Endothelial cell of umbilical vein (primary cell): ENCODE measurements at regions not wholly inside any gene's neighbourhood (a gene's known extent, or its start where the extent isn't known, plus 50 kb on each side); places are given as distances from the start of the nearest gene placed in this dataset.

ENCODE experiments used
- BruUV-seq: library from RNA; stranded (reverse); fragments of 400-500 nt; replicated peaks from 2 replicates; lab custom pipeline; 2021; lab: Mats Ljungman, UMichigan
- CTCF ChIA-PET: fragments of 300-600, 350-600 bp; sonication (Branson Sonifier 250); formaldehyde crosslinking; loops from one replicate; lab custom pipeline; 2021; ENCODE audit warnings: antibody characterized with exemption, inconsistent platforms; lab: Charles Lee
- POLR2A ChIA-PET: fragments of 300-600, 350-600 bp; sonication (Branson Sonifier 250); formaldehyde crosslinking; loops from one replicate; lab custom pipeline; 2021; ENCODE audit warnings: antibody characterized with exemption, inconsistent platforms; lab: Charles Lee
- DNase-seq: peaks from one replicate; pipeline ENCODE4 v3.0.0-alpha.2; 2011; ENCODE audit warnings: low read depth, low spot score
- FAIRE-seq: peaks from 2 replicates; lab custom pipeline; 2011; peaks lifted over from hg19 to GRCh38; lab: Jason Lieb, UNC
- H2AFZ ChIP-seq: 2 replicates; pipeline ENCODE4 v1.6.0; 2012; ENCODE audit warnings: low read depth, low read length, control low read depth, inconsistent platforms
- H3K27ac ChIP-seq: 2 replicates; pipeline ENCODE4 v1.5.1; 2011; ENCODE audit warnings: low read depth, mild to moderate bottlenecking, control low read depth, low read length, moderate library complexity; ENCODE audit not compliant: insufficient read depth
- H3K27me3 ChIP-seq, 2 experiments: 2 replicates each; pipeline versions ENCODE4 v1.6.0 to v1.6.1; 2011; ENCODE audit warnings: low read length in 2 of 2, mixed read lengths in 1 of 2; ENCODE audit not compliant: control insufficient read depth in 2 of 2, insufficient read depth in 2 of 2
- H3K36me3 ChIP-seq, 2 experiments: 2 replicates in 1 of 2; 3 replicates in 1 of 2; pipeline ENCODE4 v1.5.1; 2011; ENCODE audit warnings: low read length in 2 of 2, mild to moderate bottlenecking in 1 of 2, moderate library complexity in 1 of 2; ENCODE audit not compliant: control insufficient read depth in 2 of 2, insufficient read depth in 2 of 2; ENCODE audit errors: extremely low read depth in 1 of 2
- H3K4me1 ChIP-seq: 3 replicates; pipeline ENCODE4 v1.5.1; 2011; ENCODE audit warnings: mild to moderate bottlenecking, low read length; ENCODE audit not compliant: control insufficient read depth, insufficient read depth; ENCODE audit errors: extremely low read depth
- H3K4me2 ChIP-seq: 2 replicates; pipeline ENCODE4 v1.6.1; 2011; ENCODE audit warnings: low read length, control low read depth, mixed read lengths; ENCODE audit not compliant: insufficient read depth
- H3K4me3 ChIP-seq, 3 experiments: fragments of 200-600 bp in 1 of 3; sonication (generic), shearing (Covaris generic) in 1 of 3; replicated peaks in 1 of 3; 2 replicates each; pipeline ENCODE4 v1.5.1; 2011 to 2016; ENCODE audit warnings: control low read depth in 3 of 3, low read length in 3 of 3, mild to moderate bottlenecking in 2 of 3, inconsistent platforms in 1 of 3, low read depth in 1 of 3, moderate library complexity in 1 of 3; ENCODE audit not compliant: insufficient read depth in 1 of 3
- H3K79me2 ChIP-seq: 2 replicates; pipeline ENCODE4 v1.6.0; 2012; ENCODE audit warnings: low read length, inconsistent platforms; ENCODE audit not compliant: control insufficient read depth, insufficient read depth
- H3K9ac ChIP-seq: replicated peaks from 2 replicates; pipeline ENCODE3; 2011; ENCODE audit warnings: low read length, control low read depth; ENCODE audit not compliant: insufficient read depth; ENCODE audit errors: extremely low read depth
- H3K9me1 ChIP-seq: replicated peaks from 3 replicates; pipeline ENCODE4 v1.6.0; 2011; ENCODE audit warnings: mild to moderate bottlenecking, low read length; ENCODE audit not compliant: control insufficient read depth, insufficient read depth; ENCODE audit errors: extremely low read depth
- H3K9me3 ChIP-seq: replicated peaks from 2 replicates; pipeline ENCODE4 v1.5.1; 2012; ENCODE audit warnings: low read length, inconsistent platforms; ENCODE audit not compliant: control insufficient read depth, insufficient read depth
- H4K20me1 ChIP-seq: replicated peaks from 2 replicates; pipeline ENCODE3; 2011; ENCODE audit warnings: mild to moderate bottlenecking, low read length; ENCODE audit not compliant: control insufficient read depth, insufficient read depth; ENCODE audit errors: extremely low read depth
- EZH2 ChIP-seq: IDR thresholded peaks from 2 replicates; pipeline ENCODE4 v1.6.1; 2012; ENCODE audit warnings: borderline replicate concordance, low read depth, mild to moderate bottlenecking, moderate library complexity, low read length, inconsistent platforms; ENCODE audit not compliant: severe bottlenecking
- FOS ChIP-seq: IDR thresholded peaks from 2 replicates; pipeline ENCODE4 v1.6.1; 2011; ENCODE audit warnings: mild to moderate bottlenecking, low read length, moderate library complexity, borderline replicate concordance; ENCODE audit not compliant: insufficient read depth
- GATA2 ChIP-seq: IDR thresholded peaks from 2 replicates; pipeline ENCODE4 v1.7.0; 2011; ENCODE audit warnings: low read depth, mild to moderate bottlenecking, moderate library complexity, mixed read lengths, low read length; ENCODE audit not compliant: insufficient read length, insufficient read depth
- JUN ChIP-seq: IDR thresholded peaks from 2 replicates; pipeline ENCODE4 v1.6.1; 2011; ENCODE audit warnings: borderline replicate concordance, low read depth; ENCODE audit not compliant: insufficient read length, insufficient read depth
- POLR2A ChIP-seq: IDR thresholded peaks from 2 replicates; pipeline ENCODE4 v1.6.1; 2012; ENCODE audit warnings: low read depth, mild to moderate bottlenecking, control low read depth, low read length
- POLR2AphosphoS5 ChIP-seq: IDR thresholded peaks from 2 replicates; pipeline ENCODE4 v1.6.1; 2012; ENCODE audit warnings: low read depth, mild to moderate bottlenecking, control low read depth, low read length, moderate library complexity; ENCODE audit not compliant: insufficient read depth
- dilution Hi-C: fragments of 300-500 bp; cut with MboI; formaldehyde crosslinking; loops from one replicate; pipeline ENCODE4 v1.15.0; 2019; ENCODE audit warnings: low sequenced_read_pairs; ENCODE audit not compliant: extremely low pct_ligation_motif_present
- intact Hi-C: fragments of 100-400 bp; cut with micrococcal nuclease; formaldehyde crosslinking; loops from one replicate; pipeline ENCODE4 v1.10.0; 2022
- TF ChIP-seq, protein P1 (sequence below), 2 donors: IDR thresholded peaks; 1 replicate in 1 of 2; 2 replicates in 1 of 2; pipeline ENCODE4 v1.5.1; 2011; ENCODE audit warnings: low read length in 2 of 2, mild to moderate bottlenecking in 2 of 2, moderate library complexity in 2 of 2, control low read depth in 1 of 2, inconsistent platforms in 1 of 2, low read depth in 1 of 2; ENCODE audit not compliant: insufficient read depth in 1 of 2; ENCODE audit errors: extremely low read depth in 1 of 2

DNA sequence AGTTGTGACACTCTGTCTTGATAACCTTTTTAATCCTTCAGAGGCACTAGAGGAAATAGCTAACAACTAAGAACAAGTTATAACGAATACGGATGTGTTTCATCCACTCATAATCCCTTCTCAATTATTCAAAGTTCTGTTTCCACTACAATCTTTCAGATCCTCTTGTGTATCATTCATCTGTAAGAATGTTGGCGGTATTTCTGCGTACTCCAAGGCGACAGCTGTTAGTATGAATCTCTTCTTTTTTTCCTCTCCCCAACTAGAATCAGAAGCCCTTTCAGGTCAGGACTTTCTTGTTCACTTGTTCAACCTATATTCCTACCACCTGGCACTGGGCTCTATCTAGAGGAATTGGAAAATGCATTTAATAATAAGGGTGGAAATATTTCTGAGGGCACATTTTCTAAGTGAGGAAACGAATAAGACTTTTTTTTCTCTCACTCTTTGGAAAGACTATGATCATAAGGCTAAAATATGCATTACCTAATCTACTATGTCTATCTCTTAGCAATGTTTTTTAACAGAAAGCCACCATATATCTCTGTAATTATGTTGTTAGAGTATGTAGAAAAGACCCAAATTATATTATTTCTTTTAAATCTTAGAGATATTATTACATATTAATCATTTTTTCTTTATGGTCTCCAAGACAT lies 492.9 kb downstream of the PCDH20 start:
- no peaks in the 10 kb centered on the region for H4K20me1 ChIP-seq
- DNase-seq (no peak), FAIRE-seq (no peak)
- H3K79me2 ChIP-seq = no peaks in the 10 kb centered on the region
- H3K4me2 ChIP-seq = no peak overlapping the region
- ChIA-PET CTCF (no interaction called here), POLR2A (no interaction called here)
- H3K27ac ChIP-seq = no peak overlapping the region
- TF ChIP-seq POLR2A (no peak), POLR2AphosphoS5 (no peak), JUN (no peak), GATA2 (no peak), EZH2 (no peak), FOS (no peak)
- TF ChIP-seq, protein P1, sequence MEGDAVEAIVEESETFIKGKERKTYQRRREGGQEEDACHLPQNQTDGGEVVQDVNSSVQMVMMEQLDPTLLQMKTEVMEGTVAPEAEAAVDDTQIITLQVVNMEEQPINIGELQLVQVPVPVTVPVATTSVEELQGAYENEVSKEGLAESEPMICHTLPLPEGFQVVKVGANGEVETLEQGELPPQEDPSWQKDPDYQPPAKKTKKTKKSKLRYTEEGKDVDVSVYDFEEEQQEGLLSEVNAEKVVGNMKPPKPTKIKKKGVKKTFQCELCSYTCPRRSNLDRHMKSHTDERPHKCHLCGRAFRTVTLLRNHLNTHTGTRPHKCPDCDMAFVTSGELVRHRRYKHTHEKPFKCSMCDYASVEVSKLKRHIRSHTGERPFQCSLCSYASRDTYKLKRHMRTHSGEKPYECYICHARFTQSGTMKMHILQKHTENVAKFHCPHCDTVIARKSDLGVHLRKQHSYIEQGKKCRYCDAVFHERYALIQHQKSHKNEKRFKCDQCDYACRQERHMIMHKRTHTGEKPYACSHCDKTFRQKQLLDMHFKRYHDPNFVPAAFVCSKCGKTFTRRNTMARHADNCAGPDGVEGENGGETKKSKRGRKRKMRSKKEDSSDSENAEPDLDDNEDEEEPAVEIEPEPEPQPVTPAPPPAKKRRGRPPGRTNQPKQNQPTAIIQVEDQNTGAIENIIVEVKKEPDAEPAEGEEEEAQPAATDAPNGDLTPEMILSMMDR (IDR thresholded peaks at IDR 0.05; ENCODE audit: extremely low read depth in 1 of 2, insufficient read depth in 1 of 2, low read depth in 1 of 2, low read length in 2 of 2) = no peak
- intact Hi-C loops (no loop called here), dilution Hi-C loops (no loop called here)
- no peak overlapping the region for H3K9ac ChIP-seq
- no peak overlapping the region for H3K4me3 ChIP-seq
- H3K27me3 ChIP-seq = no peaks in the 10 kb centered on the region
- no peak overlapping the region for H2AFZ ChIP-seq
- H3K36me3 ChIP-seq = no peaks in the 10 kb centered on the region
- no TSS peak for BruUV-seq
- no peaks in the 10 kb centered on the region for H3K9me3 ChIP-seq
- no peaks in the 10 kb centered on the region for H3K9me1 ChIP-seq
- no peaks in the 10 kb centered on the region for H3K4me1 ChIP-seq
